ENCODE measurements at regions not wholly inside any gene's neighbourhood (a gene's known extent, or its start where the extent isn't known, plus 50 kb on each side); places are given as distances from the start of the nearest gene placed in this dataset.

- no peak overlapping the region for H3K4me3 ChIP-seq (ENCODE audit: low read depth, low read length)
- DNase-seq (ENCODE audit: low read depth), result no peak
These were observed 59.6 kb upstream of the FAM204A start for GRCh38 chr10:118401708-118402193.

DNA sequence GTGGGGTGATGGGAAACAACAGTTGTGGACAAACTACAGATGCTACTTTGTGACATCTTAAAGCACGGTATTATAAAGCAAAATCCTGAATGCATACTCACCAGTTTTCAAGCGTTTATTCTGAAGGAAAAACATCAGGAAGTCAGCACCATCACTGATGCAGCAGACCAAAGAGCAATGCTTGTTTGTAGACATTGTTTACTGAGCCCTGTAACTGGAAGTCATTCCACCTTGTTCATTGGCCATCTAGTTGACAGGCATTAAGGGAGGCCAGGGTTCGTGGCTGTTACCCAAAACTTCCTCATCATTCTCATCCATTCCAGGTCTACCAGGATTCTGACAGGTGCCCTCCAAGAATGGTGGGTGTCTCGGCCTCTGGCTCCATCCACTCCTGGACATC, 55.3 kb upstream of the FAM204A start:
- no peak overlapping the region for H3K4me3 ChIP-seq (ENCODE audit: low read depth, low read length)
- DNase-seq (ENCODE audit: low read depth), result no peak
- TF ChIP-seq CTCF (IDR thresholded peaks at IDR 0.05; ENCODE audit: insufficient read depth, low read depth, low read length, missing control alignments), result no peak

More at GRCh38 chr10:118401708-118402193, 59.6 kb upstream of the FAM204A start:
- TF ChIP-seq CTCF (IDR thresholded peaks at IDR 0.05; ENCODE audit: insufficient read depth, low read depth, low read length, missing control alignments), result no peak

GRCh38 chr10:118395947-118396346, 53.8 kb upstream of the FAM204A start:
- DNase-seq (ENCODE audit: low read depth), result no peak
- no peak overlapping the region for H3K4me3 ChIP-seq (ENCODE audit: low read depth, low read length)
- TF ChIP-seq CTCF (IDR thresholded peaks at IDR 0.05; ENCODE audit: insufficient read depth, low read depth, low read length, missing control alignments), result no peak

GRCh38 chr10:118394301-118395200, 52.4 kb upstream of the FAM204A start:
- H3K4me3 ChIP-seq (ENCODE audit: low read depth, low read length), result no peak overlapping the region
- no peak for DNase-seq (ENCODE audit: low read depth)
- TF ChIP-seq CTCF (IDR thresholded peaks at IDR 0.05; ENCODE audit: insufficient read depth, low read depth, low read length, missing control alignments), result no peak

DNA sequence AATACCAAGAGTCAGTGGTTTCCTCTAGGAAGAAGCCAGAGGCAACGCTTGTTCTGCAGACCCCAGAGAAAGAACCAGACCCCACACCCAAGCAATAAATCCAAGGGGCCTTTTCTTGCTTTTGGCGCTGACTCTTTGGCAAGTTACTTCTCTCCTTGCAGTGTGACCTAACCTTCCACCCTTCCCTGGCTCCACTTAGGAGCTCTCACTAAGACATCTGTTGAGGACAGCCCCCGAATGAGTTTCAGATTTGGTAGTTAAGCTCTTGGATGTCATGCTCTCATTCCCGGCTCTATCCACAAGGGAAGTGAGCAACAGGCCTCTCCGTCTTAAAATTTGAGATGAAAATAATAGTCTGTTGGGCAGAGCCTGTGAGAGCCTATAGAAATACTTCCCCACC, 50.6 kb upstream of the FAM204A start:
- H3K4me3 ChIP-seq (ENCODE audit: low read depth, low read length), result no peak overlapping the region
- no peak for TF ChIP-seq CTCF (IDR thresholded peaks at IDR 0.05; ENCODE audit: insufficient read depth, low read depth, low read length, missing control alignments)
- DNase-seq (ENCODE audit: low read depth), result no peak

Measured in GM12865 (cell line).